NCI-H2081 treated with DMSO at 0.1 percent for 48 hours (cell line): ENCODE measurements at regions not wholly inside any gene's neighbourhood (a gene's known extent, or its start where the extent isn't known, plus 50 kb on each side); places are given as distances from the start of the nearest gene placed in this dataset.

Experiments used
- DNase-seq: peaks from one replicate; lab custom pipeline; 2025; lab: John Stamatoyannopoulos, UW

GRCh38 chr12:125564753-125565152 is 499.5 kb downstream of the AACS start:
- DNase-seq = no peak

- DNase-seq = no peak
These were observed 502.3 kb downstream of the AACS start for GRCh38 chr12:125567581-125567980.

- DNase-seq = no peak
These were observed 503.1 kb downstream of the AACS start for GRCh38 chr12:125568306-125568705.

GRCh38 chr12:125573271-125573670 is 508.0 kb downstream of the AACS start:
- DNase-seq = no peak

- no peak for DNase-seq
These were observed 512.1 kb downstream of the AACS start for GRCh38 chr12:125577334-125577733.

- no peak for DNase-seq
These were observed 514.7 kb downstream of the AACS start for GRCh38 chr12:125579916-125580315.

GRCh38 chr12:125583071-125583470 is 517.8 kb downstream of the AACS start:
- DNase-seq = no peak

- no peak for DNase-seq
These were observed 521.2 kb downstream of the AACS start for GRCh38 chr12:125586441-125586840.

GRCh38 chr12:125593269-125593668 is 528.0 kb downstream of the AACS start:
- DNase-seq = no peak

- no peak for DNase-seq
These were observed 539.7 kb downstream of the AACS start for GRCh38 chr12:125604976-125605375.

- DNase-seq = no peak
These were observed 541.1 kb downstream of the AACS start for GRCh38 chr12:125606312-125606711.

GRCh38 chr12:125610292-125610691 is 545.1 kb downstream of the AACS start:
- no peak for DNase-seq

GRCh38 chr12:125610971-125611370 is 545.7 kb downstream of the AACS start:
- no peak for DNase-seq

GRCh38 chr12:125614058-125614457 is 548.8 kb downstream of the AACS start:
- DNase-seq = no peak

- DNase-seq = no peak
These were observed 554.5 kb downstream of the AACS start for GRCh38 chr12:125619723-125620122.

GRCh38 chr12:125633686-125634085 is 568.5 kb downstream of the AACS start:
- DNase-seq = no peak

GRCh38 chr12:125634813-125635212 is 569.6 kb downstream of the AACS start:
- DNase-seq = no peak

GRCh38 chr12:125639826-125640225 is 574.6 kb downstream of the AACS start:
- no peak for DNase-seq

GRCh38 chr12:125643055-125643454 is 577.8 kb downstream of the AACS start:
- DNase-seq = no peak

GRCh38 chr12:125645724-125646123 is 580.5 kb downstream of the AACS start:
- DNase-seq = no peak

- no peak for DNase-seq
These were observed 585.4 kb downstream of the AACS start for GRCh38 chr12:125650587-125650986.

GRCh38 chr12:125651625-125652024 is 586.4 kb downstream of the AACS start:
- DNase-seq = no peak

GRCh38 chr12:125652681-125653080 is 587.4 kb downstream of the AACS start:
- no peak for DNase-seq

- DNase-seq = no peak
These were observed 592.4 kb downstream of the AACS start for GRCh38 chr12:125657681-125658080.
